GM19351 (cell line): ENCODE measurements at regions not wholly inside any gene's neighbourhood (a gene's known extent, or its start where the extent isn't known, plus 50 kb on each side); places are given as distances from the start of the nearest gene placed in this dataset.
"Not testable (repeated sequence)": the region's sequence is repeated elsewhere in the genome, so short reads cannot be mapped to it uniquely, and the experiment has no call there.

Source experiments
- ATAC-seq: cut with Tn5 transposase; IDR thresholded peaks from one replicate; pipeline ENCODE4 v1.9.1; 2021; ENCODE audit warnings: mild to moderate bottlenecking, moderate library complexity; ENCODE audit not compliant: unreplicated experiment

DNA sequence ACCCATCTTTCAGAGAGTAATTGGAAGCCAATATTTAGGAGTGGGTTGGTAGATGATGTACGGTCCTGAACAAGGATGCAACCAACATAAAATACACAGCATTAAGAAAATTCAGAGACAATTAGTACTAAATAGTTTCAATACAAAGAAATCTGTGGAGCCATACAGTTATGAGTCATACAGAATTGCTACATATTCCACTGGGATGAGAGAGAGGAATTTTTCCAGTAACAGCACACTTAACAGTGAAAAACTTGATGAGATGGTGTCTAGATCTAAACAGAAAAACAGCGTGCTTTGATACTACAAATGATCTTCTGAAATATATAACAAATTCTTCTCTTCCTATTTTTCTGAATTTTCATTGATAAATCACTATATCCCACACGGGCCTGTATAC is 1999.3 kb upstream of the CDH9 start:
- ATAC-seq, result no peak

- no peak for ATAC-seq
Measured at GRCh38 chr5:29024052-29024451, 1985.7 kb upstream of the CDH9 start.

- no peak for ATAC-seq
Measured at GRCh38 chr5:29023541-29023940, 1985.2 kb upstream of the CDH9 start.

- ATAC-seq, result no peak
Measured at GRCh38 chr5:29017501-29017900, 1979.1 kb upstream of the CDH9 start.

GRCh38 chr5:29016067-29016466 is 1977.7 kb upstream of the CDH9 start:
- no peak for ATAC-seq

DNA sequence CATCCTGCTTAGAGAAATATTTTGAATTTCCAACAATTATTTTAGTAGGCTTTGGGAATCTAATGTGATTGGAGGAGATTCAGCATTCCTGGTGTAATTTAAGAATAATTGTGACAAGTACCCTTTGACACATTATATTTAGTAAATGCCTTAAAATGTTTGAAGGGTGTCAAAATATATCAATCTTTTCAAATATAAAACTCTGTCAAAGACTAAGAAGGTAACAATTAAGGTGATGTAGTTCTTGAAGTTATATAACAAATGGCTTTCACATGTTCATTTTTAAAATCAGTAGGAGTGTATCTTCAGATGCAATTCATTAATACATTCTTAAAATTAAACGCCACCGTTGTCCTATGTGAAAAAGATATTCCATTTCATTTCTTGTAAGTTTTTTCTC is 1977.1 kb upstream of the CDH9 start:
- ATAC-seq, result no peak

- ATAC-seq, result no peak
Measured at GRCh38 chr5:29005386-29005785, 1967.0 kb upstream of the CDH9 start.

- no peak for ATAC-seq
Measured at GRCh38 chr5:29002481-29002880, 1964.1 kb upstream of the CDH9 start.

DNA sequence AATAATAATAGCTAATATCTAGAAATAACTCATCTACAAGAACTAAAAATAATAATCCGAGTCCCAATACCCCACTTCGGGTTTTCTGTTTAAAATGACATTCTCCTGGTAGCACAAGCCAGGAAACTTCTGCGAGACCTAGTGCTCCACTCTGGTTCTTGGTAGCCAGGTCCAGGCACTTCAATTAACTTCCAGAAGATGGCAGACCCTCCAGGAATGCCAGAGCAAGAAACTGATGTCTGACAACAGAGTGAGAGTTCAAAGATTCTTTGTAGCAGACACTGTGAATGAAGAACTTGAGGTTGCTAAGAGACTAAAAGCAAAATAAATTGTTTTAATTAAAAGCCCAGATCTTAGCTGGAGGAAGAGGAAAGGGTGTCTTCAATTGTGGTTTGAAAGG is 1963.3 kb upstream of the CDH9 start:
- no peak for ATAC-seq

DNA sequence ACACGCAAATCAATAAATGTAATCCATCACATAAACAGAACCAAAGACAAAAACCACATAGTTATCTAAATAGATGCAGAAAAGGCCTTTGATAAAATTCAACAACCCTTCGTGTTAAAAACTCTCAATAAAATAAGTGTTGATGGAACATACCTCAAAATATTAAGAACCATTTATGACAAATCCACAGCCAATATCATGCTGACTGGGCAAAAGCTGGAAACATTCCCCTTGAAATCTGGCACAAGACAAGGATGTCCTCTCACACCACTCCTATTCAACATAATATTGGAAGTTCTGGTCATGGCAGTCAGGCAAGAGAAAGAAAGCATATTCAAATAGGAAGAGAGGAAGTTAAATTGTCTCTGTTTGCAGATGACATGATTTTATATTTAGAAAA is 1946.3 kb upstream of the CDH9 start:
- no peak for ATAC-seq

DNA sequence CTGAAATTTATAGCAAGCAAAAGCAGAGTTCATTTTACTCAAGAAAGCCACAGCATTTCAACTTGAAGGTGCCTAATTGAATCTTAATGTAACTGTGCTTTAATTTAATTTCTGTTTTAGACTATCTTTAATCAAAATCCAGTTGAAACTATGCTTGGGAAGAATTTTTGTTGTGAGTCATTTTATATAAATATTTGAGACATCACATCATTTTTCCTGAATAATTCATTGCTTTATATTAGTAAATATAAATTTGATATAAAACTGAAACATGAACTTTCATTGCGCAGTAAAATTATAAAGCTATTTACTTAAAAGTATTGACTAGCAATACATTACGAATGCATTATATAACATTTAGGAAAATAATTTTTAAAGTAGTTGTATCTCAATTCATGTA is 1937.1 kb upstream of the CDH9 start:
- ATAC-seq, result no peak

DNA sequence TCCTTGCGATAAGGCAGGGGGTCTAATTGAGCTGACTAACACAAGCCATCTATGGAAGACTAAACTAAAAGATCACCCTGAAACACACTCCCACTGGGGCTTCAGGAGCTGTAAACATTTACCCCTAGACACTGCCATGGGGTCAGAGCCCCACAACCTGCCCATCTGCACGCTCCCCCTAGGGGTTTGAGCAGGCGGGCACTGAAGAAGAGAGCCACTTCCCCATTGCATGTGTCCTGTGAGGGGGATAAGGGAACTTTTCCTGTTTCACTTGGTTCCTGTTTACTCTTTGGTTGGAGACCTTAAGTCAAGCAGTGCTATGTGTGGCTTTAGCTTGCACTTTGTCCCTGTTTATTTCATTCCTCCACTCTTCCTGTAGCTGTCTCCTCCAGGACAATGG is 1929.5 kb upstream of the CDH9 start:
- ATAC-seq, result no peak

- ATAC-seq, result no peak
Measured at GRCh38 chr5:28961816-28962215, 1923.4 kb upstream of the CDH9 start.

GRCh38 chr5:28958581-28958980 is 1920.2 kb upstream of the CDH9 start:
- no peak for ATAC-seq

- no peak for ATAC-seq
Measured at GRCh38 chr5:28957450-28957849, 1919.1 kb upstream of the CDH9 start.

DNA sequence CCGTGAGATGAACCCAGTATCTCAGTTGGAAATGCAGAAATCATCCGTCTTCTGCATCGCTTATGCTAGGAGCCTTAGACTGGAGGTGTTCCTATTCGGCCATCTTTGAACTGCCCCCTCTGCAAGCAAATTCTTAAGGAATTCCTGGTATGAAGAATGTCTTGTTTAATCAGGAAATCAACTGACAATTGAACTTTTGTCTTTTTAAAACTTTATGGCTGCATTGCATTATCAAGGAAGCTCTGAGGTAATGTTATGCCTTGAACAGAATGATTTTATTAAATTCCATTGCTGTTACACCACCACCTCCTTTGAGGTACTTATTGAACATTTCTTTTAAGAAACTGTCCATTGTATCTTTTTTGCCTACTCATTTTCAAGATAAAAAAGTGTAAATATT is 1915.7 kb upstream of the CDH9 start:
- no peak for ATAC-seq

- ATAC-seq, result no peak
Measured at GRCh38 chr5:28947865-28948264, 1909.5 kb upstream of the CDH9 start.

DNA sequence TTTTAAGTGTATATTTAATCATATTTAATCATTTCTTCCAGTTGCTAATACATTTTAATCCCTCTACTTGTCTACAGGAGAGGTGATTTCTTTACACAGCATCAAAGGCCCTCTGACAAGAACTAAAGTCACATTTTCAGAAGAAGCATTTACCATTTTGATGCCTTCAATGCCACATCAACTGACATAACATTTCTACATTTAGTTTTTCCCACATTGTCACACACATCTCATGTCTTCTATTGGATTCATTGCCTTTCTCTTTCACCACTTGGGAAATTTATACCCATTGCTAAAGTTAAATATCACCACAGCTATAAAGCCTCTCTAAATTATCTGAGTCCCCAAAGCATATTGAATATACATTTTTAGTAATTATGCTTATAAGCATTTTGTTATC is 1907.5 kb upstream of the CDH9 start:
- no peak for ATAC-seq

GRCh38 chr5:28929366-28929765 is 1891.0 kb upstream of the CDH9 start:
- ATAC-seq, result not testable (repeated sequence)

- ATAC-seq, result not testable (repeated sequence)
Measured at GRCh38 chr5:28928327-28928790, 1890.0 kb upstream of the CDH9 start.

DNA sequence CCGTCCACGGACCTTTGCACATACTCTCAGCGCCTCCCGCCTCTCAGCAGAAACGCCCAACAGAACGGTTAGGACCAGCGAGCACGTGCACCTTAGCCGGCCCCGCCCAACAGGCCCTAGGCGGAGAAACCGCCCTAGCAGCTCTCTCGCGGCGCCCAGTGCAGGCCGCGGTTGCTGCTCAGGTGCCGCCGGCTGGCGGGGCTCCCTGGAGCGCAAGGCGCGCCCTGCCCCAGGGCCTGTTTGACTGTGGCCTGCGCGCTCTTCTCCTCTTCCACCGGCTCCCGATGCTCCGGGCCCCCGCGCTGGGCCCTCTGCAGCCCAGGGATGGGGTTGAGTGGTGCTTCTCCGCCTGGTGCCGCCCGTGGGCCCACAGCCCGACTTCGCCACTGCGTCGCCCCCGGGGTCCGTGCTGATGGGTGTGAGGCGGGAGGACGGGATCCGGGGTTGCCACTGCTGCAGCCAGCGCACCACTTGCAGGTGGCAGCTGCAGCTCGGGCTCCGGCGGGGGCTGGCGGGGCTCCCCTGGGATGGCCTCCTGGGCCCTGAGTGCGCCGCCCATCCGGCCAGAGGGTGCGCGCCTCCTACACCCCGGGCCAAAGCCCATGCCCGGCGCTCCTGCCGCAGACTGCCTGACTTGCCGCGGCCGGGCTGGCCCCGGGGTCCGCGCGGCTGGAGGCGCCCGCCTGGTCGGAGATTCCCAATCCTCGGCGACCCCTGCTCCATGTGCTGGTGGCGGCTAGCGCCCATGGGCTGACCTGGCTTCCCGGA is 1889.4 kb upstream of the CDH9 start:
- ATAC-seq, result no peak

GRCh38 chr5:28926422-28926821 is 1888.0 kb upstream of the CDH9 start:
- no peak for ATAC-seq

DNA sequence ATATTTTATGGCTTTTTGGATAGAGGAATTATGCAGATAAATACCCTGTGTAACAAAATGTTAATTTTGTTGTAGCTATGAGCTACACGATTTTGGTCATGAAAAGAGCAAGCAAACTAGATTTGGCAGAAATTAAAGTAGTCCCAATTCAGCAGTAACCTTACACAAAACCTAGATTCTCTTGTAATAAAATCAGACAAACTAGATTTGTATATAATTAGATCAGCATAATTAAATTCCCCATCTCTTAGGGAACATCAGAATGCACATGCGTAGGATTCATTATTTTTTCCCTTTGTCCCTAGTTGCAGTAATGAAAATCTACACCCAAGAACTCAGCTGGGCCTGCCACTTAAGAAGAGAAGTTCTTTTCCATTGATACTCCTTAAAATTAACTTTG is 1879.2 kb upstream of the CDH9 start:
- no peak for ATAC-seq
